HG03439 (cell line): ENCODE measurements at regions not wholly inside any gene's neighbourhood (a gene's known extent, or its start where the extent isn't known, plus 50 kb on each side); places are given as distances from the start of the nearest gene placed in this dataset.

Experiments used
- ATAC-seq: cut with Tn5 transposase; IDR thresholded peaks from one replicate; pipeline ENCODE4 v1.9.1; 2021; ENCODE audit warnings: mild to moderate bottlenecking, moderate library complexity; ENCODE audit not compliant: unreplicated experiment

DNA sequence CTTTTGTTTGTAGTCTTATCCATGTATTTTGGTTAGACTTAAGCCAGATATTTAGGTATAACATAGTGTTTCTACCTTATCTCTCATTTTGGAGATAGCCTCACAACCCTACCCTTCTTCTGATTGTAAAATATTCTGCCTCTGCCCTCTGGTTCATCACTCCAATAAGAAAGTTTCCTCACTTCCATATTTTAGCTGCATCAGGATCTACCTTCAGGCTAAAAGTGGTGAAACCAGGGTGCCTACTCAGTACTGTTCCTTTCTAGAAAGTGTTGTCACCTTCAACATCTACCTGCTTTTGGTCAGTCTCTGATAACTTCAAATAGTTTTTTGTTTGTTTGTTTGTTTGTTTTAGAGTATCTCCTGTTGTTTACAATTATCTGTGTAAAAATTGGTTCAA, 294.6 kb downstream of the ANXA1 start:
- ATAC-seq = no peak

DNA sequence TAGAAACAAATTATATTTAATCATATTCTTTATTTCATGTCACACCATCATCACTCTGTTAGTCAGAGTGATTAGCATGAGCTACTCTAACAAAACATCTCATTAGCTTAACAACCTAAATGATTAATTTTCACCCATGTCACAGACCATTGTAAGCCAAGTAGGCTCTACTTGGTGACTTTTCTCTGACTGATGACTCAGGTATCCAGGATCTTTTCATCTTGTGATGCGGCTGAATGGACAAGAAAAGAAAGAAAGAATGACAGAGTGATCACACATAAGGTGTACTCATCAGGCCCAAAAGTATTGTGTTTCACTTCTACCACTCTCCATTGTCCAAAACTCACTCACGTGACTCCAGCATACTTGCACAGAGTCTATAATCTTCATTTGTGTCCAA, 299.3 kb downstream of the ANXA1 start:
- ATAC-seq = no peak

DNA sequence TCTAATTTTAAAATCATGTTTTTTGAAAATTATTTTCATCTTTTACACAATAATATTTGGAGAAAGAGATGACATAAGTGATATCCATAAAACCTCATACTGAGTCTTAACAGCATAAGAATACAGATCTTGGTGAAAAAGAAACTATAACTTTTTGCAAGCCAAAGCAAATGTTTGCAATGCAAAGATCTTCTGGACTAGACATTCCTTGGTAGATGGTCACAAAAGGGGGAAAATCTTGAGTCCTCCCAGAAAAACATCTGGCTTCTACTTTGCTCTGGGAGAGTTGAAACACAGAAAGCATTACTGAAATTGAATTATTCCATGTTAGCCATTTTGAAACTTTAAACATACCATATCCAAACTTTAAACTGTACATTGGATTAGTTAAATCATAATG, 308.2 kb downstream of the ANXA1 start:
- ATAC-seq = no peak

DNA sequence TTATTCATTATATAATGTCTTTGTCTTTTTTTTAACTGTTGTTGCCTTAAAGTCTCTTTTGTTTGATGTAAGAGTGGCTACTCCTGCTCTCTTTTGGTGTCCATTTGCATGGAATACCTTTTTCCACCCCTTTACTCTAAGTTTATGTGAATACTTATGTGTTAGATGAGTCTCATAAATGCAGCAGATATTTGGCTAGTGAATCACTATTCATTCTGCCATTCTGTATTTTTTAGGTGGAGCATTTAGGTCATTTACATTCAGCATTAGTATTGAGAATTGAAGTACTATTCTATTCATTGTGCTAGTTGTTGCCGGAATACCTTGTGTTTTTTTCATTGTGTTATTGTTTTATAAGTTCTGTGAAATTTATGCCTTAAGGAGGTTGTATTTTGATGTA, 317.1 kb downstream of the ANXA1 start:
- ATAC-seq = no peak

DNA sequence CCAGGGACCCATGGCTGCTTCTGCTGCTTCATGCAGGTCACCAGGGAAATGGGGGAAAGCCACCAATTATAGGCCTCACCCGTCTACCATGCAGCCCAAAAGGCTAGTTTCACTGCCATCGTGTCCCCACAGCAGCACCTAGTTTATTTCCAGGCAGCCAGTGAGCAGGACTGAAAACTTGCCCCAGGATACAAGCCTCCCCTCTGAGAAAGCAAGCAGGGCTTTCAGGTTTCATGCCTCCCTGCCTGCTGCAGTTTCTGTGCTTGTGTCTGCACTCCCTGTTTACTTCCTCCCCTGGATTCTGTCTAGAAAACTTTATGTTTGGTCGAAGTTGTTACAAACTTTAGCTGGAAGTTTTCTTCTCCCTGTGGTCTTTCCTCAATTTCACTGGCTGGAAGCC, 319.1 kb downstream of the ANXA1 start:
- no peak for ATAC-seq

DNA sequence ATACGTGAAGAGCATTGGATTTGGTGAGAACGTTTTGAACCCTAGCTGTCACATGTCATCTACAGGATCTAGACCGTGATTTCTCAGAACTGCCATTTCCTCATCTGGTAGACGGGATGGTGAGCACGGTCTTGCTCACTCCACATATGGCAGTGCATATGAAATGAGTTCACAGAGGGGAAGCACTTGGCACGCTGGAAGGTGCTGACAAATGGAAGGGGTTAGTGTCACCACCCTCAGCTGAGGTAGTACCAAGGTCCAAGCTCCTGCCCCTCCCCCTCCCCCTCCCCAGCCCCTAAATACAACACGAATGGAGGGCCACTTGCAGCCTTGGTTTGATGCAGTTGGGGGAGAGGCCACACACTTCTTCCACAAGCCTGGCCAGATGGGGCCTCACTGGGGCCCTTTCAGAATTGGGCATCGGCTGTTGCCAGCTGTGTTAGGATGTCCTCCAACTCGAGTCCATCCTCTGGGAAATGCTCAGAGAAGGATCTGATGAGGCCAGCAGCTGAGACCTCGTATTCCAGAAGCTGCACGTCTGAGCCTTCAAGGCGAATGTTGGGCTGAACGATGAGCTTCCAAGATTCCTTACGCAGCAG, 322.4 kb downstream of the ANXA1 start:
- ATAC-seq = no peak

DNA sequence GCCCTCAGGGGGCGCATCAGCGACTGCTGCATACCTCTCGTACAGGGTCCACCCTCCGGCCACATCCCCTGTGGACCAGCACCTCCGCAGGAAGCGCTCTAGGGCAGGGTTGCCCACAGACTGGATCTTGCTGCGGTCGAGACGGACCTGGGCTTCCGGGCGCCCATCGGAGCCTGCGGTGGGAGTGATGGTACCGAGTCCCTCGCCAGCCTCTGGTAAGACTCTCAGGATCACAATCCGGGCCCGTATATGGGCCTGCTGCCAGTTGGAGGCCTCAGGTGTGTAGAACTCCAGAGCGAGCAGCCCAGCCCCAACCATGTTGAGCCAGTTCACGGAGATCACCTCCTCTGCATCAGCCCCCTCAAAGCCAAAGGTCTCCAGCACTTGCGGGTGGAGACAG, 323.0 kb downstream of the ANXA1 start:
- ATAC-seq = no peak

DNA sequence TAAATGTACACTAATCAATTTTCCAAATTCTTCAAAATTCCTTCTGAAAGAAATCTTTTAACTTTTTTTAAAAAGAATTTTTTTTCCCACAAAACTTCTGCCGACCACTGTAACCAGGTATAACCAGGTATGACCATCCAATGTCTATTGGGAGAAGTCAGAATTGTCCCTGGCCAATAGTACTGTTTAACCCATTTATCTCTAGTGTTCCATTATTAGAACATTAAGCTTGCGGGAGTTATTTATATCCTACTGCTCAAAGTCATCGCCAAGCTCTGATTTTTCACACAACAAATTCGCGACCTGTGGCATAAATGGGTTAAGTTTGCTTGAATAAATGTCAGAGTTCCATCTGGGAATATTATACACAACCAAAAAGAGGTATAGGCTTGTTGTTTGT, 343.2 kb downstream of the ANXA1 start:
- ATAC-seq = no peak

DNA sequence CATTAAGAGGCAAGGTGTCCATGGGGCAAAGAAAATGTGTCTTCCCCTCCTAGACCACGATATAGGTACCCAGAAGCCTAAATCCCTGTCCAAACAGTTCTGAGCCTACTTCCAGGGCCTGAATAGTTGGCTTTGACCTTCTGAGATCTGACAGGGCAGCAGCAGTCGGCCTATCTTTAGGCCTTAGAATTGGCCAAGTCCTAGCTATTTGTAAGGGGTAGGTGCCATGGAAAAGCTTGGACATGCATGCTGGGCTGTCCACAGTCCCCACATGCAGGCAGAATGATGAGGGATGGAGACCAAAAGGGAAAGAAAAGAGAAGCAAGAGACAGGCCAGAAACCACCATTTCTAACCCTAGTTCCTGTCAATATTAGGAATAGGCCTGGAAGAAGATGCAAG, 346.1 kb downstream of the ANXA1 start:
- ATAC-seq = no peak

DNA sequence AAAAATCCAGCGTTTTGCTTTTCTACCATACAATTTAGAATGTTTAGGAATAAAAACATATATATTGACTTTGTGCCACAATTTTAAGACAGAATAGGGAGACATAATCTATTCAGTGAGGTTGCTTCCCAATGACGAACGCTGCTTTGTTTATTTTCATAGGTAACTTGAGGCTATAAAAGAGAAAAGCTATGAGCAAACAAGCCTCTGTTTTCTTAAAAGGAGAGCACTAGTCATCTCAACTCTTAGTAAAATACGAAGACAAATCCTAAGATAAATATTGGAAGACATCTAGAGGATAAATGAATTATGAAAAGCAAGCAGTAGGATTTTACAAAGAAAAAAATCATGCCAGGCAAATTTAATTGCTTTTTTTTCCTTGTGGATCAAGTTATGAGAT, 363.6 kb downstream of the ANXA1 start:
- no peak for ATAC-seq

DNA sequence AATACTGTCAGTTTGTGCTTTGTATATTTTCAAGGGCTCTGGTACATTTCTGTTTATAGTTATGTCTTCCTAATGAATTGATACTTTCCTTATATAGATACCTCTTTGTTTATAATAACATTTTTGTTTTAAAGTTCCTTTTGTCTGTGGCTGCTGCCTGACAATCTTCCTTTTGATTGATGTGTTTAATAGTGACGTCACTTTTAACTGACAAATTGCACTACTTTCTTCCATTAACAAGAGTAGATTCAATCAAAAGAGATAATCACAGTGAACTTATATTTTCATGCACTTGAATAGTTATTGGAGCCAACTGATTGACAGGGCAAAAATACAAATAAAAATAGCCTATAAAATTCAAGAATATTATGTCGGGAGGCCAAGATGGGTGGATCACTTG, 371.7 kb downstream of the ANXA1 start:
- ATAC-seq = no peak

DNA sequence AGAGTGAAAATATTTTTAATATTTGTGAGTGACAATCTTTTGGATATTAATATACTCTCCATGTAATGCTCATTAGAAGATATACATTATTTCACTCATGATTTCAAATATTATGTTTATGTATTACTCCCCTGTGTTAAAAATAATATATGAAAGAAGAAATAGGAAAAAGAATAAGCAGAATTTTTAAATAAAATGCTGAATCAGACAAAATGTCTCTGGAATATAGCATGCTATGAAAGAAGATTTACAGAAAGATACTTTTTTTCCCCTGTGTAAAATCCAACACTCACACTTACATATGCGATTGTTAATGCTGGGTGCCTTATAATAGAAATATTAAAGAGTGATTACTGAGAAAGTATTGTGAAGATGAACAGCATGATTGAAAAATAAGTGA, 373.7 kb downstream of the ANXA1 start:
- ATAC-seq = no peak

DNA sequence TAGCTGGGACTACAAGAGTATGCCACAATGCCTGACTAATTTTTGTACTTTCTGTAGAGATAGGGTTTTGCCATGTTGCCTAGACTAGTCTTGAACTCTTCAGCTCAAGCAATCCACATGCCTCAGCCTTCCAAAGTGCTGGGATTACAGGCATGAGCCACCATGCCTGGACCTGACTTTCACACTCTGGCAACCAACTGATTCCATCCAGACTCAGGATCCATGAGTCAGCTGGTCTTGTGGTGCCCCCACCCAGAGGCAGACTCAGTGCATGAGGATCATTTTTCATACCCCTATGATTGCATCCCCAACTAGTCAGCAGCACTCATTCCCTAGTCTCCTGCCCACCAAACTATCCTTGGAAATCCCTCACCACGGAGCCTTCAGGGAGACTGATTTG, 375.9 kb downstream of the ANXA1 start:
- no peak for ATAC-seq

DNA sequence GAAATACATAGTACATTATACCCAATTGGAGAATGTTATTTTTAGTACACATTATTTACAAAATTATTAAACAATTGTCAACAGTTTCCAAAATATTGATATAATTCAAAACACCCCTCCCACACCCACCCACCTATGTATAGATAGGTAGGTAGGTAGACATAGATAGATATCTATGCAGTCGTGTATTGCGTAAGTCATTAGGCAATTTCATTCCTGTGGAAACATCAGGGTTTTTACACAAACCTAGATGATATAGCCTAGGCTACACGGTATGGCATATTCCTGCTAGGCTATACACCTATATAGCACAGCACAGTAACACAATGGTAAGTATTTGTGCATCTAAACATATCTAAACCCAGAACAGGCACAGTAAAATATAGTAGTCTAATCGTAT, 377.3 kb downstream of the ANXA1 start:
- ATAC-seq = no peak

DNA sequence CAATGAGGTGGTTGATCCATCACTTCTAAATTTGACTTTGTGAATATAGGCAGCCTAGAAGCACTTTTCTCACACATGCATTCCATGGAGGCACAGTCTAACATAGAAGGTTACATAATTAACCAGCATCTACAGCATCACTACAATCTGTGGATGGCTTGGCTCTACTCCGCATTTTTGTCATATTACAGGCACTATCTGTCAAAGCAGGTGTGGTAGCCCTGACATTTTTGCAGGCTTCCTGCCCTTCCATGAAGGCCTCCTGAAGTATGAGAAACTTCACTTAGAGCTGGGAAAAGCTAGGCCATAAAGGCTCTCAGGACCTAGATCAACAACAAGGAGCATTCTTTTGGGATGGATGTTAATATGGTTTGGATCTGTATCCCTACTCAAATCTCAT, 378.0 kb downstream of the ANXA1 start:
- ATAC-seq = no peak

DNA sequence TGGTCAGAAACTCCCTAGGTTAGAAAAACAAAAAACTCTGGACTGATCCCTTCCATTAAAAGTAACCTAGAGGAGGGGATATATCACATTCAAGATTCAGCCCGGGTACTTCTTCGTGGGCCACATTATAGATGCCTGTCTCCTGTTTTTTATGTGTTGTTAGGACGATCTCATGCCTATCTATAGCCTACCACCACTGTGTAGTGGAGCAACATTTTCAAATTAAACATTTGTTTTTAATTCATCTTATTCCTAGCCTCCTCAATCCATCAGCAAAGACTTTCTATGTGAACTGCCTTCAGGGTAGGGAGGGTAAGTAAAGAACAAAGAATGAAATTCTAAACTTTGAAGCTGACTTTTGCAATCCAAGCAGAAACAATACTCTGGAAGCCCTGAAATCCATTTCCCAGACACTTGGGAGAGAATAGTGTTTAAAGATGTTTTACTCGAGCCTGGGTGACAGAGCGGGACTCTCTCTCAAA, 379.4 kb downstream of the ANXA1 start:
- ATAC-seq = no peak

DNA sequence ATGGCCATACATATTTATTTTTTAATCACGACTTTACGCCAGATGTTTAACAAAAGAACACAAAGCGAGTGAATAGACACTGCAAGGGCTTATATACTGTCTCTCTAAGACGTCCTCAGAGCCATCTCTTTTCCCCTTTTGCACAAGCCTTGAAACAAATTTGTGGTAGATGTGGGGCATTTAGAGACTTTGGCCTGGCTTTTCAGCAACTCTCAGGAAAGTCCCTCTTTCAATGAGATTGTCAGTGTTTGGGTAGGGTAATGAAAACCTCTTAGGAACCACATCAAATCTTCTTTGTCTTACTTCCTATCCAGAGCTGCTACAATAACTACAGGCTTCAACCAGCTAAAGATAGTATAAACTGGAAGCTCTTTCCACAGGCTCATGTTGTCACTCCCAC, 380.0 kb downstream of the ANXA1 start:
- no peak for ATAC-seq

DNA sequence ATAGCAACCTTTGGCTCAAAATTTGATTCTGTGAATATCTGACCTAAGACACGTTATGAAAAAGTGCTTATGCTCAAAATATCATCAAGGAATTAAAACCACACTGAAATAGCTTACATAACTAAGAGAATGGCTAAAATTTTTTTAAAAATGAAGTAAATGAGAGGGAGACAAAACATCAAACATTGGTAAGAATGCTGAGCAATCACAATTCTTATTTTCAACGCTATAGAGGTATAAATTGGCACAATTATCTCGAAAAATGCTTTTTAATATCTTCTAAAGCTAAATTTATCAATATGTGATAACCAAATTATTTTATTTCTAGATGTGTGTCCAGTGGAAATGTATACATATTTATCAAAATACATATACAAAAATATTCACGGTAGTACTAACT, 381.3 kb downstream of the ANXA1 start:
- no peak for ATAC-seq

DNA sequence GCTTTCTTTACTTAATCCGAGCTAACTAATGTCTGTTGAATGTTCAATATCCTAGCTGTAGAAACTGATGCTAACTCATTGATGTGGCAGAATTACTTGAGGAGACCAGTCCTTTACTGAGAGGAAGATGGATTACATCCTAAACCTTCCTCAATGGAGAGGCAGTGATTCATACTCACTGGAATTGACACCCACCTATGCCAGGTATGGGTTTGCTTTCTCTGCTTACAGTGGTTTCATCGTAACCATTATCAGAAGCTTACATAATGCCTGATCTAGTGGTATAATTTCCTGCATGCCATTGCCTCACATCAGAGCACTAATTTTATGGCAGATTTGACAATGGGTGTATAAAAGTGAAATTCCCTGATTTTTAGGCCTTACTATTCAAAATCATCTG, 384.7 kb downstream of the ANXA1 start:
- ATAC-seq = no peak

DNA sequence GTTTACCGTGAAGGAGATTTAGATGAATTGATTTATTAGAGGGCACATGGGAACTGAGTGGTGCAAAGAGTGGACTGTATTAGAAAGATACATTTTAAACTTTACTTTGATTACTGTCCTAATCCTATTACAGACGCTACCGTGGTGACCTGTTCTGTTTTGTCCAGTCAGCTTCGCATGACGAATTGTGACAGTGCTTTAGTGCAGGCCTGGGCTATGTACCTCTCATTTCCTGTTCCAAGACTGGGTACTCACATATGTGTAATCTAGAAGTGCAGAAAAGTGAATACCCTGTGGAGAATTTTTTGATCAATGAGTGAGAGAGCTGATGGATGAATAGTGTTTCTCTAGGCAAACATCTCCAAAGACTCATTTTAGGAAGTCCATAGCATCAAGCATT, 385.9 kb downstream of the ANXA1 start:
- ATAC-seq = no peak

DNA sequence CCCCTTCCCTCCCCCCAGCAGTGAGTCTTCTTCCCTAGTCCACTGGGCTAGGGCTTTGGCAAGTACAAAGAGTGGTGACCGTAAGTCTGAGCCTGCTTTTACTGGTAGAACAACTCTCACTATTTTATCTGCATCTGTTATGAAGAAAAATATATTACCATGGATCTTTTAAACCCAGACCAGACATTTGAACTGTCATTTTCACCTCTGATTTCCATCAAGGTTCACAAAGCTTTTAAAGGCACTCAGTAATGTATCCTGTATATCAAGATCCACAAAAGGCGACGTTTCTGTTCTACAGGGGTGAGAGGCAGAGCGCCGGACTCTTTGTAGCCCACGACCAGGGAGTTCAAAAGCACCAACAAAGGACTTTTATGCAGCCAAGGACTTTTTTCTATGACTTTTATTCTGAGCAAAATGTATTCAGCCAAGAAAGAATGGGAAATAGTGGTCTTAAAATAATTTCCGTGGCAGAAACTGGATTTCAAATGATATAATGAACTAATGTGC, 388.3 kb downstream of the ANXA1 start:
- no peak for ATAC-seq

DNA sequence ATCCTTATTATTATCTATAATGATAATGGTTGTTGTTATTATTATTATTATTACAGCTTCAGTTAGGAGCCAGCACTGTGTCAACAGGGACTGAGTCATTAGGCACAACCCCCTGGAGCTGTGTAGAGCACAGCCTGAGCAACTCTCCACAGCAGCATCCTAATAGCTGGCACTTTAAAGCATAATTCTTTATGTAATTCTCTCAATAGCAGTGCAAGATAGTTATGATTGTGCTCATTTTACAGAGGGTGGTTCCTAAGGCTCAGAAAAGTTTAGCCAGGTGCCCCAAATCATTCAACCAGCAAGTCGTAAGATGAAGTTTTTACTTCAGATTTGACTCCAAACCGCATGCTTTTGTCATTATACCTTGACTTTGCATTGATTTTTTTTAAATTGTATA, 390.3 kb downstream of the ANXA1 start:
- ATAC-seq = peak; percentile 53

DNA sequence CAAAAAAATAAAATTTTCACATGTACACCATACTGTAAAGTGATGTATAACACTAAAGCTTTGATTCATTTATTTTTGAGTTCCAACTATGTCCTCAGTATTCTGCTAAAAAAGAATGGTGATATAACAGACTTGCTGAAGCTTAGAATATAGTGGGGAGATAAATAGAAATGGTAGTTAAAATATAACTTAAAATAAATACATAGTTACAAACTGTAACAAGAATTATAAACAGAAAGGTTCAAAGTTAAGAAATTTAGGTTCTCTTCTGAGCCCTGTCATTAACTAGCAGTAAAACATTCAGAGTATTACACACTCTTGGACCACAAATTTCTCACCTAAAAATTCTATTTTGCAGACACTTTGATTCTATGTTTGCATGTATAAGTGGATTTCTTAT, 392.1 kb downstream of the ANXA1 start:
- no peak for ATAC-seq
